H1 (cell line): ENCODE measurements at regions not wholly inside any gene's neighbourhood (a gene's known extent, or its start where the extent isn't known, plus 50 kb on each side); places are given as distances from the start of the nearest gene placed in this dataset.

Experiments used
- CTCF ChIA-PET: fragments of 300-600 bp; sonication (Branson Sonifier 250); formaldehyde crosslinking; loops from one replicate; lab custom pipeline; 2021; ENCODE audit not compliant: partially characterized antibody; lab: Charles Lee
- POLR2A ChIA-PET: fragments of 300-600 bp; sonication (Branson Sonifier 250); formaldehyde crosslinking; loops from one replicate; lab custom pipeline; 2021; ENCODE audit warnings: inconsistent platforms; ENCODE audit not compliant: partially characterized antibody; lab: Charles Lee
- DNase-seq, 2 experiments: peaks; one replicate each; pipeline versions ENCODE4 v3.0.0 to v3.0.0-alpha.2; 2010 to 2022; ENCODE audit warnings: low spot score in 2 of 2, low read depth in 1 of 2, mixed read lengths in 1 of 2
- FAIRE-seq: peaks from 2 replicates; lab custom pipeline; 2011; peaks lifted over from hg19 to GRCh38; lab: Jason Lieb, UNC
- H2AFZ ChIP-seq: 2 replicates; pipeline ENCODE4 v1.8.1; 2012; ENCODE audit warnings: low read length, inconsistent platforms
- H2AK5ac ChIP-seq: 2 replicates; pipeline ENCODE4 v1.6.1; 2013; ENCODE audit warnings: low read depth, low read length
- H2BK120ac ChIP-seq: replicated peaks from 2 replicates; pipeline ENCODE3; 2013; ENCODE audit warnings: low read depth, low read length, inconsistent platforms
- H2BK12ac ChIP-seq: 2 replicates; pipeline ENCODE4 v1.6.1; 2013; ENCODE audit warnings: low read depth, low read length
- H2BK15ac ChIP-seq: 2 replicates; pipeline ENCODE4 v1.6.1; 2013; ENCODE audit warnings: low read length
- H2BK20ac ChIP-seq: 2 replicates; pipeline ENCODE4 v1.6.1; 2013; ENCODE audit warnings: low read length
- H2BK5ac ChIP-seq: 2 replicates; pipeline ENCODE4 v1.6.1; 2013; ENCODE audit warnings: low read depth, low read length
- H3K14ac ChIP-seq: 2 replicates; pipeline ENCODE4 v1.6.1; 2013; ENCODE audit warnings: inconsistent platforms; ENCODE audit not compliant: insufficient read length
- H3K18ac ChIP-seq: 2 replicates; pipeline ENCODE4 v1.6.1; 2013; ENCODE audit warnings: low read length; ENCODE audit errors: extremely low read depth
- H3K23ac ChIP-seq: 2 replicates; pipeline ENCODE4 v1.6.1; 2013; ENCODE audit warnings: inconsistent platforms; ENCODE audit not compliant: insufficient read length
- H3K23me2 ChIP-seq: 2 replicates; pipeline ENCODE4 v1.6.1; 2013; ENCODE audit warnings: low read depth, low read length
- H3K27ac ChIP-seq: 2 replicates; pipeline ENCODE4 v1.6.1; 2011; ENCODE audit warnings: low read depth, low read length, inconsistent platforms
- H3K27me3 ChIP-seq, 4 experiments: replicated peaks in 1 of 4; 1 replicate in 1 of 4; 2 replicates in 3 of 4; pipeline versions ENCODE4 v1.6.1 to v1.8.1; 2011 to 2013; ENCODE audit warnings: low read length in 3 of 4, mild to moderate bottlenecking in 3 of 4, inconsistent platforms in 2 of 4, mixed read lengths in 2 of 4, moderate library complexity in 1 of 4; ENCODE audit not compliant: control insufficient read depth in 3 of 4, insufficient read depth in 3 of 4; ENCODE audit errors: extremely low read depth in 1 of 4
- H3K36me3 ChIP-seq, 4 experiments: 2 replicates each; pipeline versions ENCODE4 v1.6.1 to v1.8.1; 2011 to 2013; ENCODE audit warnings: mild to moderate bottlenecking in 4 of 4, low read length in 3 of 4, moderate library complexity in 2 of 4, control low read depth in 1 of 4, inconsistent platforms in 1 of 4; ENCODE audit not compliant: insufficient read depth in 4 of 4, control insufficient read depth in 2 of 4
- H3K4ac ChIP-seq: replicated peaks from 2 replicates; pipeline ENCODE3; 2013; ENCODE audit warnings: low read length, low read depth, mixed read lengths, inconsistent platforms; ENCODE audit not compliant: insufficient read length
- H3K4me1 ChIP-seq, 4 experiments: replicated peaks in 1 of 4; 1 replicate in 1 of 4; 2 replicates in 3 of 4; pipeline versions ENCODE4 v1.6.1 to v1.8.1; 2011 to 2013; ENCODE audit warnings: low read length in 3 of 4, inconsistent platforms in 2 of 4, mixed read lengths in 1 of 4; ENCODE audit not compliant: insufficient read depth in 4 of 4, control insufficient read depth in 3 of 4
- H3K4me2 ChIP-seq, 2 experiments: 2 replicates each; pipeline versions ENCODE4 v1.6.1 to v1.8.1; 2011 to 2013; ENCODE audit warnings: low read depth in 2 of 2, low read length in 2 of 2, control low read depth in 1 of 2, inconsistent platforms in 1 of 2, mild to moderate bottlenecking in 1 of 2; ENCODE audit not compliant: insufficient read depth in 1 of 2
- H3K4me3 ChIP-seq, 4 experiments: fragments of 200-600, 300-600 bp in 1 of 4; sonication (generic), shearing (Covaris generic), sonication (Bioruptor Twin) in 1 of 4; 2 replicates each; pipeline versions ENCODE4 v1.5.1 to v1.8.1; 2011 to 2016; ENCODE audit warnings: low read length in 4 of 4, low read depth in 3 of 4, control low read depth in 2 of 4, inconsistent platforms in 2 of 4, mild to moderate bottlenecking in 2 of 4, mixed read lengths in 1 of 4, moderate library complexity in 1 of 4; ENCODE audit not compliant: insufficient read depth in 2 of 4; ENCODE audit errors: extremely low read depth in 1 of 4
- H3K56ac ChIP-seq: replicated peaks from 2 replicates; pipeline ENCODE3; 2013; ENCODE audit warnings: low read depth, mild to moderate bottlenecking, mixed read lengths, low read length, inconsistent platforms; ENCODE audit not compliant: insufficient read length
- H3K79me1 ChIP-seq: 2 replicates; pipeline ENCODE4 v1.6.1; 2013; ENCODE audit warnings: low read depth, low read length, control low read depth
- H3K79me2 ChIP-seq, 2 experiments: 2 replicates each; pipeline versions ENCODE4 v1.6.1 to v1.8.1; 2012 to 2013; ENCODE audit warnings: low read length in 2 of 2, mild to moderate bottlenecking in 2 of 2, inconsistent platforms in 1 of 2; ENCODE audit not compliant: insufficient read depth in 2 of 2, control insufficient read depth in 1 of 2
- H3K9ac ChIP-seq, 4 experiments: replicated peaks in 1 of 4; 1 replicate in 1 of 4; 2 replicates in 3 of 4; pipeline versions ENCODE4 v1.6.1 to v1.8.1; 2011 to 2013; ENCODE audit warnings: low read depth in 3 of 4, low read length in 3 of 4, control low read depth in 2 of 4, mild to moderate bottlenecking in 2 of 4, moderate library complexity in 2 of 4, inconsistent platforms in 1 of 4; ENCODE audit errors: extremely low read depth in 1 of 4
- H3K9me3 ChIP-seq, 2 experiments: 2 replicates each; pipeline versions ENCODE4 v1.6.1 to v1.8.1; 2012 to 2013; ENCODE audit warnings: mild to moderate bottlenecking in 2 of 2, moderate library complexity in 2 of 2, control low read depth in 1 of 2, inconsistent platforms in 1 of 2, low read depth in 1 of 2, low read length in 1 of 2, mixed read lengths in 1 of 2; ENCODE audit not compliant: insufficient read depth in 2 of 2
- H4K20me1 ChIP-seq, 2 experiments: replicated peaks in 1 of 2; 2 replicates each; pipeline versions ENCODE3 to v1.8.1; 2011 to 2013; ENCODE audit warnings: inconsistent platforms in 2 of 2, low read length in 2 of 2, mild to moderate bottlenecking in 1 of 2; ENCODE audit not compliant: insufficient read depth in 2 of 2, control insufficient read depth in 1 of 2
- H4K5ac ChIP-seq: 2 replicates; pipeline ENCODE4 v1.6.1; 2013; ENCODE audit warnings: low read length, low read depth, mixed read lengths, inconsistent platforms; ENCODE audit not compliant: insufficient read length
- H4K8ac ChIP-seq: 2 replicates; pipeline ENCODE4 v1.8.0; 2013; ENCODE audit warnings: mild to moderate bottlenecking, moderate library complexity, low read length, inconsistent platforms; ENCODE audit not compliant: insufficient read depth; ENCODE audit errors: extremely low read depth
- H4K91ac ChIP-seq: replicated peaks from 2 replicates; pipeline ENCODE3; 2013; ENCODE audit warnings: low read length, mixed read lengths, inconsistent platforms; ENCODE audit not compliant: insufficient read length
- SRF ChIP-seq: IDR thresholded peaks from 2 replicates; pipeline ENCODE4 v1.6.1; 2011; ENCODE audit warnings: mild to moderate bottlenecking, low read depth, low read length, moderate library complexity
- WGBS, 2 experiments: shearing (Covaris generic) in 1 of 2; methylation state at CpG; one replicate each; pipeline versions ENCODE4 v1.1.6 to v1.1.7; 2013 to 2015; ENCODE audit warnings: low lambda C conversion rate in 2 of 2, mixed read lengths in 2 of 2, inconsistent platforms in 1 of 2, low coverage in 1 of 2, missing lambda C conversion rate in 1 of 2; ENCODE audit not compliant: insufficient replicate concordance in 2 of 2, insufficient coverage in 1 of 2, insufficient read length in 1 of 2; ENCODE audit errors: extremely low coverage in 1 of 2, missing lambda C conversion rate in 1 of 2; 5-methylcytosine and 5-hydroxymethylcytosine counted together

DNA sequence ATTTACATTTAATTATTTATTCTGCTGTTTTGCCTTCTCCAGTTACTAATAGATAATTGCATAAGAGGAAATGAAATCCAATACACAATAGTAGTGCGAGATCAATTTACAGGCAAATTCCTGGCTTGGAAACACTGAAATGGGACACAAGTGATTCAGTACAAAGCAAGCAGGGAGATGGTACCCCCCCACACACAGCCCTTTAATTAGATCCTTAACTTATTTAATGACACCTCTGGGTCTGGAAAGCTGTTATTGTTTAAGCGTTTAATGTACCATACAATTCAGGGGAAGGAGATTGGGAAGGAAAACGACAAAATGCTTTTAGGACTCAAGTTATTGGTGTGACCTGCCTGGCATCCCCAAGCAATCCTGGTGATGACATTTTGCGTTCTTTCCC is 318.2 kb downstream of the NPIPA8 start:
- no peak overlapping the region for H3K4me2 ChIP-seq
- H4K8ac ChIP-seq: no peak overlapping the region
- DNase-seq (no peak), FAIRE-seq (no peak)
- H3K4me3 ChIP-seq: no peak overlapping the region
- H3K14ac ChIP-seq: no peak overlapping the region
- H3K18ac ChIP-seq: no peak overlapping the region
- H3K36me3 ChIP-seq: no peaks in the 10 kb centered on the region
- peak overlapping the region; percentile 85 for H3K4ac ChIP-seq
- H2BK120ac ChIP-seq: no peak overlapping the region
- no peaks in the 10 kb centered on the region for H3K79me1 ChIP-seq
- no peak overlapping the region for H4K91ac ChIP-seq
- 70% methylated on average over 4 of the region's 4 CpGs; no CpG with 5 or more reads in 1 of the 2 experiments for WGBS, 2 experiments
- no peak overlapping the region for H2BK15ac ChIP-seq
- H3K23me2 ChIP-seq: no peaks in the 10 kb centered on the region
- H2BK5ac ChIP-seq: no peak overlapping the region
- no peak overlapping the region for H2AFZ ChIP-seq
- ChIA-PET POLR2A (no interaction called here), CTCF (no interaction called here)
- H4K5ac ChIP-seq: no peak overlapping the region
- no peaks in the 10 kb centered on the region for H3K27me3 ChIP-seq
- no peak overlapping the region for H3K56ac ChIP-seq
- H2BK20ac ChIP-seq: no peak overlapping the region
- H3K79me2 ChIP-seq: no peaks in the 10 kb centered on the region
- no peaks in the 10 kb centered on the region for H3K9me3 ChIP-seq
- H3K4me1 ChIP-seq: 0 out of 7 replicates have a peak, but pooled peaks cover 0 to 3% (median 0%) of the 10 kb centered on the region in 4 experiments
- H4K20me1 ChIP-seq: no peaks in the 10 kb centered on the region
- H2BK12ac ChIP-seq: no peak overlapping the region
- H3K23ac ChIP-seq: no peak overlapping the region
- no peak overlapping the region for H3K27ac ChIP-seq
- no peak overlapping the region for H3K9ac ChIP-seq
- no peak overlapping the region for H2AK5ac ChIP-seq
- no peak for TF ChIP-seq SRF
